ENCODE measurements at regions not wholly inside any gene's neighbourhood (a gene's known extent, or its start where the extent isn't known, plus 50 kb on each side); places are given as distances from the start of the nearest gene placed in this dataset.
A peak's percentile ranks its signal among the peaks of the same experiment; 100 is the strongest.
"Not testable (repeated sequence)": the region's sequence is repeated elsewhere in the genome, so short reads cannot be mapped to it uniquely, and the experiment has no call there.

DNA sequence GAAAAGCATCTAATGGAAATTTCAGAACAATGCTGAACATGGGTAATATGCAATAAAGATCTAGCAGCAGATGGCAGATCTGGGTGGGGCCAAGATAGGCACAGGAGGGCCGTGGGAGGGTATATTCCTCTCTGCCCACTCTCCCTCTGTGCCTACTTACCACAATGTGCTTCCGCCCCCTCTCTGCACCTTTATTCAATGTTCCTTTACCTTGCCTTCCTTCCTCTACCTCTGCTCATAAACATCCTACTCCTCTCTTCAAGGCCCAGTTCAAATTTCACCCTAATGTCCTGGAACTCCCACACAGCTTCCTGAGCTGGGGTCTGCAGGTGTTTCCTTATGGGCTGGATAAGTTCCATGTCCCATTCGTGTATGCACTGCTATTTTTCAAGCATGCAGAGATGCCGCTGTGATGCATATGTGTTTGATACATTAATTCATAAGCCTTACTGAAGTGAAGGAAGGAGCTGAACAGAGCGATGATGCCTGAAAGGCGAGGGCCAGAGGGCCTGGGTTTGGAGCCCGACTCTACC lies 65.6 kb upstream of the EDEM3 start:
- no peak for DNase-seq (ENCODE audit: low read depth in 2 of 2)

DNA sequence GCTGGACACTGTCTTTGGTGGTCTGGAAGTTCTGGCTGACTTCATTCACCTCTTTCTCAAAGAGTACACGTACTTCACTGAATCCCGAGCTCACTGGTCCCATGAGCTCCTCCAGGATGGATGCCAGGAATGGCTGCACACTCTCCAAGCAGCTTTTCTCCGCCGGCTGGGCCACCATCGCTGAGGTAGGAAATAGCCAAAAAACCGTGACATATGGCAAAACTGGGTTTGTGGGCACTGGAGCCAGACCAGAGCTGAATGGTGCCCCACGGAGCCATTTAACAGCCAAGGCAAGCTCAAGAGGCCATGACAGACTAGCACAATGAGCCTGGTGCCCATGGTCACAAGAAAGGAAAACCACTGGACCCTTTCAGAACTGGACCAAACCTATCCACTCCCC lies 64.0 kb upstream of the EDEM3 start:
- DNase-seq (ENCODE audit: low read depth in 2 of 2) = no peak

DNA sequence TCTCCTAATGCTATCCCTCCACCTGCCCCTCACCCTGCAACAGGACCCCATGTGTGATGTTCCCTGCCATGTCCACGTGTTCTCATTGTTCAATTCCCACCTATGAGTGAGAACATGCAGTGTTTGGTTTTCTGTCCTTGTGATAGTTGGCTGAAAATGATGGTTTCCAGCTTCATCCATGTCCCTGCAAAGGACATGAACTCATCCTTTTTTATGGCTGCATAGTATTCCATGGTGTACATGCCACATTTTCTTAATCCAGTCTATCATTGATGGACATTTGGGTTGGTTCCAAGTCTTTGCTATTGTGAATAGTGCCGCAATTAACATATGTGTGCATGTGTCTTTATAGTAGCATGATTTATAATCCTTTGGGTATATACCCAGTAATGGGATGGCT lies 62.3 kb upstream of the EDEM3 start:
- not testable (repeated sequence) for DNase-seq (ENCODE audit: low read depth in 2 of 2)

- no peak for DNase-seq (ENCODE audit: low read depth in 2 of 2)
These were observed 59.0 kb upstream of the EDEM3 start for GRCh38 chr1:184813528-184814089.

DNA sequence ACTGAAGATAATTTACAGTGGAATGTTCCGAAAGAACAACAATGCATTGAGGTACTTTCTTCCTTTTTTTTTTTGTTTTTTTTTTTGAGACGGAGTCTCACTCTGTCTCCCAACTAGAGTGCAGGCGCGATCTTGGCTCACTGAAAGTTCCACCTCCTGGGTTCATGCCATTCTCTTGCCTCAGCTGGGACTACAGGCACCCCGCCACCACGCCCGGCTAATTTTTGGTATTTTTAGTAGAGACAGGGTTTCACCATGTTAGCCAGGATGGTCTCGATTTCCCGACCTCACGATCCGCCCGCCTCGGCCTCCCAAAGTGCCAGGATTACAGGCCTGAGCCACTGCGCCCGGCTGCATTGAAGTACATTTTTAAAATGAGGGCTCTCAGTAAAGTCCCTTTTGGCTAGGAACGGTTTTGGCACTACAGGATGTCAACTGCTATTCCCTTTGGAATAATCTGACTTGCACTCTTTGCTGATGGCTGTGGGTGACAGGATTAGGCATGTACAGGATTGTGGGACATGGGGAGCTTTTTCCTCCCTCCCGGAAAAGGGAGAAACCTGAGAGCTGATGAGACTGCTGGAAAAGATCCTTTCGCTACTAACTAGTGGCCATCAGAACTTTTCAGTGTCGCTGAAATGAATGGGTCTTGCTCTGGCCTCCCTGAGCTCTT lies 56.9 kb upstream of the EDEM3 start:
- DNase-seq (ENCODE audit: low read depth in 2 of 2) = no peak

- DNase-seq (ENCODE audit: low read depth in 2 of 2) = no peak
These were observed 56.2 kb upstream of the EDEM3 start for GRCh38 chr1:184810735-184811343.

DNA sequence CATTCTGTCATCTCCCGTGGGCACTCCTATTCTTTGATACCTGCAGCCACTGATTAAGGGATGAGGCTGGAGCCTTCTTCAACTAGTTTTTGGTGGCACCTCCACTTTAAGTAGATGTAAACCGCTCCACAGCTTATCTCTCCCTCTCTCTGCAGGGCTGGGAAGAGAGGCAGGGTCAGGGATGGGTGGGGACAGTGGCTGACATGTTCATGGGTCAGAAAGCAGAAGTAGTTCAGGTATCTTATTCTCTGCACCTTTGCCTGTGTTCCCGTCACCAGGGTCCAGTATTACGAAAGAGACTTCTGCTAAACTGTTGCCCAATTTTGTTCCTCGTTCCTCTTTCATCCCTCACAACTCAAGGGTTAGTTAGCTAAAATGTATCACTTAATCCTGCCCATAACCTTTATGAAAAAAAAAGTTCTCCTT lies 51.7 kb upstream of the EDEM3 start:
- DNase-seq (ENCODE audit: low read depth in 2 of 2) = no peak

DNA sequence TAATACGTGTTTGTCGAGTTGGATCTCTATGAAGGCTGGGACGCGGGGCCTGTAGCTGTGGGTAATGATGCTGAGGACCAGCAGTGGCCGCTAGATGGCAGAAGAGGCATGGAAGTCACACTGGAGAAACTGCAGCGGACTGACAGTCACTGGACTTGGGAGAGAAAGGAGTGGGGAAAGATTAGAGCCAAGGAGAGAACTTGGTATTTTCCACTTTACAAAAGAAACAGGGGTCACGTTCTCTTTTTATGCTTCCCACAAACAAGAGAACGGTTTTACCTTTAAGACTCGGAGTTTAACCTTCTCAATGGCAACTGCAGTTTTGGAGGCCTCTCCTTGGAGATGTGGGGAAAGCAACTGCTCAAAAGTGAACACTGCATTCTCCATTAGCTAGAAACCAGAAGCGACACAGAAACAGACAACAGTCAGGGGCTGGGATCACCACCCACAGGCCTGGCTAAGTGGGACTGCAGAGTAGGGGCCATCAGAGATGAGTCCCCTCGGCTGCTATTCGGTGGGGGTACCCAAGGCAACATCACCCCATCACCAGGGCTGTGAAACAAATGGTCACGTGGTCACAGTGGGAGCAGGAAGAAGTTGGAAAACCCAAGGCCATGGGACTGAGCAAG lies 51.1 kb upstream of the EDEM3 start:
- DNase-seq (ENCODE audit: low read depth in 2 of 2) = peak; percentile 49 to 58

All from fibroblast of skin of left biceps (primary cell).